ENCODE measurements at regions not wholly inside any gene's neighbourhood (a gene's known extent, or its start where the extent isn't known, plus 50 kb on each side); places are given as distances from the start of the nearest gene placed in this dataset.

DNA sequence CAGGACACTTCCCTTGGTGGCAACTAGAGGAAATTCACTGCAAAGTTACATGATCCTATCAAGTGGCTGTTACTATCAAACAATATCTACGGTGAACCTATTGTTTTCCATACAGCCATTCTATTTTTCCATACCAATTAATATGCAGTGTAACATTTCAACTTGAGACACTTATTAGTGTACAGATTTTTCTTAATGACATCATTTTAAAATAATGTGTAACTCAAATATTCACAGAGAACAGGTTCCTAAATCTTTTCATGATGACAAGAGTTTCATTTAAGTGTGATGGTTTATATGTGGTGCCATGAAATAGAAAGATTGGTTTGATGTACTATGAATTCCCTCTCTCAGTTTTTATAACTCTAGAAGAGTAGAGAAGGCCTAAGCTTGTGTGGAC, 291.2 kb upstream of the SOX5 start:
- no peak for TF ChIP-seq CTCF (IDR thresholded peaks at IDR 0.05)
- TF ChIP-seq POLR2A (IDR thresholded peaks at IDR 0.05): no peak
